ENCODE measurements at regions not wholly inside any gene's neighbourhood (a gene's known extent, or its start where the extent isn't known, plus 50 kb on each side); places are given as distances from the start of the nearest gene placed in this dataset.

DNA sequence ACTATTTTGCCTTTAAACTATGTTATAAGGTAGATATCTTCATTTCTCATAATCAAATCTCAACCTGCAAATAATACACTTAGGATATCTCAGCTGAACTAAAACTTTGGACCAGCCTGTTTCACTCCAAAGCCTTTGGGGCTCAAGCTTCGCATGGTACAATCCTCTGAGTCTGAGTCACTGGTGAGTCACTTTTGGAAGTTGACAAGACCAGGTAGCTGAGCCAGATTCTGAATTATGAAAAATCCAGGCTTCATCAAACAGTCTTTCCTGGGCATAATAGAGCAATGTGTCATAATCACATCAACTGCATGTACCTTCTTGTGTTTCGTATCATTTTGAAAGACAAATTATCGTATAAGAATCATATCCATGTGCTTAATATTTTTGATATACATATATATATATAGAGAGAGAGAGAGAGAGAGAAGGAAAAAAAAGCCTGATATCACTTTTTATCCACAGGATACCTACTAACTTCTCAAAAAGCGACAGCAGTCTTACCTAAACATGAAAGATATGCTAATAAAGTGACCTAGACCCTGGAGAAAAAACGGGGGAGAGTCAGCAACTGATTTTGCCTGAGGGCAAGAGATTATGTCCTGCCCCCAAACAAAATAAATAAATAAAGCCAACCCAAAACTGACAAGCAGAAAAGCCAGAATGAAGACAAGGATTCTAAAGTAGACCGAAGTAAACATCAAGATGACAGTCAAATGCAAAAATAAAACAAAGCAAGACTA, 263.9 kb upstream of the TGFBR2 start:
- Histone ChIP-seq H3K9ac (ENCODE audit: low read length) (no peak overlapping the region), H3K36me3 (ENCODE audit: low read length) (no peaks in the 10 kb centered on the region), H3K4me3 (ENCODE audit: insufficient read depth, low read length, poor library complexity, severe bottlenecking) (no peak overlapping the region), H3K9me2 (replicated peaks; ENCODE audit: insufficient read depth, low read length) (no peaks in the 10 kb centered on the region), H4K20me1 (ENCODE audit: low read depth, low read length) (no peaks in the 10 kb centered on the region), H3K4me2 (ENCODE audit: low read depth, low read length, poor library complexity, severe bottlenecking) (no peak overlapping the region), H3K9me3 (ENCODE audit: insufficient read depth, low read length) (no peaks in the 10 kb centered on the region), H3K27ac (ENCODE audit: low read depth, low read length) (no peak overlapping the region), H3K27me3 (ENCODE audit: low read length) (no peaks in the 10 kb centered on the region), H3K79me2 (ENCODE audit: insufficient read depth, low read length) (no peaks in the 10 kb centered on the region), H3F3A (ENCODE audit: insufficient read depth) (no peaks in the 10 kb centered on the region), H2AFZ (ENCODE audit: low read depth, low read length, severe bottlenecking) (no peak overlapping the region)
- no peak for TF ChIP-seq EZH2phosphoT487 (conservative IDR thresholded peaks at IDR 0.05; ENCODE audit: low read length)
- no peak for TF ChIP-seq CTCF (IDR thresholded peaks at IDR 0.05; ENCODE audit: insufficient read depth, low read length, poor library complexity, severe bottlenecking)

- Histone ChIP-seq H3K36me3 (ENCODE audit: low read length) (no peaks in the 10 kb centered on the region), H3K9me3 (ENCODE audit: insufficient read depth, low read length) (no peaks in the 10 kb centered on the region), H2AFZ (ENCODE audit: low read depth, low read length, severe bottlenecking) (no peak overlapping the region), H3K27me3 (ENCODE audit: low read length) (no peaks in the 10 kb centered on the region), H3K27ac (ENCODE audit: low read depth, low read length) (no peak overlapping the region), H3K4me3 (ENCODE audit: insufficient read depth, low read length, poor library complexity, severe bottlenecking) (no peak overlapping the region), H3K4me2 (ENCODE audit: low read depth, low read length, poor library complexity, severe bottlenecking) (no peak overlapping the region), H3K9me2 (replicated peaks; ENCODE audit: insufficient read depth, low read length) (no peaks in the 10 kb centered on the region), H3F3A (ENCODE audit: insufficient read depth) (no peaks in the 10 kb centered on the region), H3K9ac (ENCODE audit: low read length) (no peak overlapping the region), H3K79me2 (ENCODE audit: insufficient read depth, low read length) (no peaks in the 10 kb centered on the region), H4K20me1 (ENCODE audit: low read depth, low read length) (no peaks in the 10 kb centered on the region)
- TF ChIP-seq CTCF (IDR thresholded peaks at IDR 0.05; ENCODE audit: insufficient read depth, low read length, poor library complexity, severe bottlenecking) (no peak), EZH2phosphoT487 (conservative IDR thresholded peaks at IDR 0.05; ENCODE audit: low read length) (no peak)
Observed at GRCh38 chr3:30343067-30343831, 263.2 kb upstream of the TGFBR2 start.

DNA sequence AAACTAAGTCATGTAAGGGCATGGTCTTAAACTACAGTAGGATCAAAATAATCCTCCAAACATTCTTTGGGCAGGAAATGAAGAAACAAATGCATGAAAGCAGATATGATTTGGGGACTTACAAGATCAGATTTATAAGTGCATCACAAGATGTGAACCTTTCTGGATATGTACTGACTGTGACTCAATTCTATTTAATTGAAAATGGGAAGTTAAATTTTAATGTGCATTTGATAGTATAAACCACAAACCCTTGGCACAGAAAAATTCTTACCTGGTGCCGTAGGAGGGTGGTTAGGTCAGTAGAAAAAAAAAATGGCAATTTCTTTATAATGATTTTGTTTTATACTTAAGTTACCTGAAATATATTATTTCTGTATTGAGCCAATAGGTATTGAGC, 262.5 kb upstream of the TGFBR2 start:
- TF ChIP-seq EZH2phosphoT487 (conservative IDR thresholded peaks at IDR 0.05; ENCODE audit: low read length): no peak
- no peak for TF ChIP-seq CTCF (IDR thresholded peaks at IDR 0.05; ENCODE audit: insufficient read depth, low read length, poor library complexity, severe bottlenecking)
- H3K9me3 ChIP-seq (ENCODE audit: insufficient read depth, low read length): no peaks in the 10 kb centered on the region
- H3K27me3 ChIP-seq (ENCODE audit: low read length): no peaks in the 10 kb centered on the region
- no peak overlapping the region for H3K4me3 ChIP-seq (ENCODE audit: insufficient read depth, low read length, poor library complexity, severe bottlenecking)
- H3F3A ChIP-seq (ENCODE audit: insufficient read depth): no peaks in the 10 kb centered on the region
- no peaks in the 10 kb centered on the region for H3K36me3 ChIP-seq (ENCODE audit: low read length)
- no peaks in the 10 kb centered on the region for H4K20me1 ChIP-seq (ENCODE audit: low read depth, low read length)
- no peaks in the 10 kb centered on the region for H3K79me2 ChIP-seq (ENCODE audit: insufficient read depth, low read length)
- no peak overlapping the region for H2AFZ ChIP-seq (ENCODE audit: low read depth, low read length, severe bottlenecking)
- H3K27ac ChIP-seq (ENCODE audit: low read depth, low read length): no peak overlapping the region
- no peak overlapping the region for H3K4me2 ChIP-seq (ENCODE audit: low read depth, low read length, poor library complexity, severe bottlenecking)
- H3K9ac ChIP-seq (ENCODE audit: low read length): no peak overlapping the region
- no peaks in the 10 kb centered on the region for H3K9me2 ChIP-seq (replicated peaks; ENCODE audit: insufficient read depth, low read length)

Data from SU-DHL-6 (cell line).